IMR-90 (cell line): ENCODE measurements at regions not wholly inside any gene's neighbourhood (a gene's known extent, or its start where the extent isn't known, plus 50 kb on each side); places are given as distances from the start of the nearest gene placed in this dataset.

Experiments used
- ATAC-seq: fragments of 200-7000 bp; cut with Tn5 transposase; 2 replicates; pipeline ENCODE4 v1.9.1; 2020; ENCODE audit warnings: low read depth, mild to moderate bottlenecking, moderate library complexity
- BruUV-seq: library from RNA; stranded (reverse); fragments of 400-500 nt; replicated peaks from 2 replicates; lab custom pipeline; 2021; lab: Mats Ljungman, UMichigan
- CTCF ChIA-PET: fragments of 300-600 bp; formaldehyde crosslinking; extraction: SDS; loops from one replicate; lab custom pipeline; 2021; ENCODE audit warnings: antibody characterized with exemption; lab: Yijun Ruan, JAX
- POLR2A ChIA-PET: fragments of 300-600 bp; sonication (Branson Sonifier 250); formaldehyde crosslinking; loops from one replicate; lab custom pipeline; 2022; ENCODE audit warnings: antibody characterized with exemption; ENCODE audit not compliant: unreplicated experiment; lab: Charles Lee
- DNase-seq: peaks from one replicate; pipeline ENCODE4 v3.0.0; 2013
- H2AFZ ChIP-seq: replicated peaks from 2 replicates; pipeline ENCODE3; 2013; ENCODE audit warnings: low read length, mild to moderate bottlenecking; ENCODE audit not compliant: poor library complexity
- H2AK5ac ChIP-seq: 2 replicates; pipeline ENCODE4 v1.6.1; 2013; ENCODE audit warnings: low read depth, low read length, inconsistent platforms
- H2AK9ac ChIP-seq: replicated peaks from 2 replicates; pipeline ENCODE3; 2013; ENCODE audit warnings: mild to moderate bottlenecking, low read depth, low read length, moderate library complexity; ENCODE audit not compliant: poor library complexity
- H2BK120ac ChIP-seq: 2 replicates; pipeline ENCODE4 v1.6.1; 2013; ENCODE audit warnings: low read depth, low read length, inconsistent platforms
- H2BK15ac ChIP-seq: 3 replicates; pipeline ENCODE4 v1.6.1; 2013; ENCODE audit warnings: low read depth, low read length, inconsistent platforms
- H2BK20ac ChIP-seq: 2 replicates; pipeline ENCODE4 v1.6.1; 2013; ENCODE audit warnings: low read depth, mild to moderate bottlenecking, inconsistent platforms, low read length, moderate library complexity
- H2BK5ac ChIP-seq: 2 replicates; pipeline ENCODE4 v1.6.1; 2013; ENCODE audit warnings: mild to moderate bottlenecking, low read depth, low read length, inconsistent platforms; ENCODE audit not compliant: poor library complexity, severe bottlenecking
- H3K14ac ChIP-seq: replicated peaks from 2 replicates; pipeline ENCODE4 v1.6.1; 2013; ENCODE audit warnings: low read depth, low read length, inconsistent platforms
- H3K18ac ChIP-seq: 2 replicates; pipeline ENCODE4 v1.6.1; 2013; ENCODE audit warnings: low read depth, low read length, control low read depth
- H3K23ac ChIP-seq: 2 replicates; pipeline ENCODE4 v1.6.1; 2013; ENCODE audit warnings: low read depth, low read length, inconsistent platforms
- H3K27ac ChIP-seq: 2 replicates; pipeline ENCODE4 v1.5.1; 2013; ENCODE audit warnings: mild to moderate bottlenecking, control low read depth, low read length; ENCODE audit not compliant: insufficient read depth
- H3K27me3 ChIP-seq: 2 replicates; pipeline ENCODE4 v1.6.1; 2013; ENCODE audit warnings: low read length; ENCODE audit not compliant: control insufficient read depth, insufficient read depth
- H3K36me3 ChIP-seq: 2 replicates; pipeline ENCODE4 v1.6.1; 2013; ENCODE audit warnings: low read length, mixed read lengths; ENCODE audit not compliant: control insufficient read depth, insufficient read depth
- H3K4ac ChIP-seq: 2 replicates; pipeline ENCODE4 v1.6.1; 2013; ENCODE audit warnings: low read depth, low read length, inconsistent platforms
- H3K4me1 ChIP-seq: 2 replicates; pipeline ENCODE4 v1.6.1; 2013; ENCODE audit warnings: low read length, mixed read lengths; ENCODE audit not compliant: control insufficient read depth, insufficient read depth
- H3K4me2 ChIP-seq: 2 replicates; pipeline ENCODE4 v1.6.1; 2013; ENCODE audit warnings: low read depth, mild to moderate bottlenecking, control low read depth, low read length, moderate library complexity
- H3K4me3 ChIP-seq: 2 replicates; pipeline ENCODE4 v1.5.1; 2013; ENCODE audit warnings: low read depth, mild to moderate bottlenecking, control low read depth, low read length, moderate library complexity; ENCODE audit not compliant: insufficient read depth
- H3K56ac ChIP-seq: 2 replicates; pipeline ENCODE4 v1.6.1; 2013; ENCODE audit warnings: low read length, inconsistent platforms; ENCODE audit not compliant: insufficient read depth; ENCODE audit errors: extremely low read depth
- H3K79me1 ChIP-seq, 2 experiments: 2 replicates each; pipeline ENCODE4 v1.6.1; 2013; ENCODE audit warnings: low read length in 2 of 2, inconsistent platforms in 1 of 2, low read depth in 1 of 2
- H3K9ac ChIP-seq: 2 replicates; pipeline ENCODE4 v1.6.1; 2013; ENCODE audit warnings: low read depth, low read length, control low read depth
- H3K9me1 ChIP-seq: 2 replicates; pipeline ENCODE4 v1.6.1; 2013; ENCODE audit warnings: low read length, inconsistent platforms; ENCODE audit not compliant: insufficient read depth
- H3K9me3 ChIP-seq: 2 replicates; pipeline ENCODE4 v1.6.1; 2013; ENCODE audit warnings: low read length; ENCODE audit not compliant: control insufficient read depth, insufficient read depth
- H4K20me1 ChIP-seq: 2 replicates; pipeline ENCODE4 v1.6.1; 2013; ENCODE audit warnings: low read length, inconsistent platforms; ENCODE audit not compliant: insufficient read depth
- H4K5ac ChIP-seq: 2 replicates; pipeline ENCODE4 v1.6.1; 2013; ENCODE audit warnings: mild to moderate bottlenecking, low read depth, low read length, control low read depth
- H4K8ac ChIP-seq, 2 experiments: 2 replicates each; pipeline ENCODE4 v1.6.1; 2013; ENCODE audit warnings: low read depth in 2 of 2, low read length in 2 of 2, control low read depth in 1 of 2, inconsistent platforms in 1 of 2
- H4K91ac ChIP-seq: 2 replicates; pipeline ENCODE4 v1.6.1; 2013; ENCODE audit warnings: low read depth, low read length, inconsistent platforms; ENCODE audit not compliant: insufficient read depth
- BHLHE40 ChIP-seq: fragments of 150-350 bp; IDR thresholded peaks from 2 replicates; pipeline ENCODE4 v1.6.1; 2016; ENCODE audit warnings: mild to moderate bottlenecking, low read depth, low read length
- CEBPB ChIP-seq: IDR thresholded peaks from 2 replicates; pipeline ENCODE4 v1.6.1; 2012; ENCODE audit warnings: low read depth, low read length, improper control_type of control experiment
- CHD1 ChIP-seq: IDR thresholded peaks from 2 replicates; pipeline ENCODE4 v1.6.1; 2012; ENCODE audit warnings: low read depth, low read length, improper control_type of control experiment
- MAFK ChIP-seq: IDR thresholded peaks from 2 replicates; pipeline ENCODE4 v1.6.1; 2012; ENCODE audit warnings: low read depth, low read length, improper control_type of control experiment
- MAZ ChIP-seq: IDR thresholded peaks from 2 replicates; pipeline ENCODE4 v1.6.1; 2012; ENCODE audit warnings: low read depth, mild to moderate bottlenecking, low read length, improper control_type of control experiment, moderate library complexity, borderline replicate concordance
- NFE2L2 ChIP-seq: fragments of 150-350 bp; IDR thresholded peaks from 2 replicates; pipeline ENCODE4 v1.6.1; 2016; ENCODE audit warnings: low read depth, mild to moderate bottlenecking, low read length
- RCOR1 ChIP-seq: IDR thresholded peaks from 2 replicates; pipeline ENCODE4 v1.6.1; 2012; ENCODE audit warnings: mild to moderate bottlenecking, low read length, improper control_type of control experiment; ENCODE audit not compliant: insufficient replicate concordance
- RFX5 ChIP-seq: IDR thresholded peaks from 2 replicates; pipeline ENCODE4 v1.8.0; 2012; ENCODE audit warnings: low read depth, mild to moderate bottlenecking, low read length, moderate library complexity
- SMC3 ChIP-seq: fragments of 150-350 bp; IDR thresholded peaks from 2 replicates; pipeline ENCODE4 v1.6.1; 2016; ENCODE audit warnings: low read depth, mild to moderate bottlenecking, antibody characterized with exemption, low read length, moderate library complexity
- WGBS, 2 experiments: methylation state at CpG; one replicate each; pipeline versions ENCODE4 v1.1.5 to v1.1.7; 2013; ENCODE audit warnings: missing lambda C conversion rate in 2 of 2; ENCODE audit not compliant: insufficient read length in 1 of 2; ENCODE audit errors: extremely low coverage in 2 of 2; 5-methylcytosine and 5-hydroxymethylcytosine counted together
- dilution Hi-C: fragments of 300-500 bp; cut with HindIII; formaldehyde crosslinking; loops from one replicate; pipeline ENCODE4 v1.14.3; 2018; ENCODE audit warnings: low sequenced_read_pairs; ENCODE audit not compliant: unreplicated experiment
- in situ Hi-C: fragments of 300-500 bp; cut with MboI; formaldehyde crosslinking; loops from 3 replicates; pipeline ENCODE4 v1.14.3; 2019; ENCODE audit warnings: low sequenced_read_pairs, inconsistent platforms, mixed read lengths
- intact Hi-C: fragments of 100-400 bp; cut with micrococcal nuclease; formaldehyde crosslinking; loops from 2 replicates; pipeline ENCODE4 v1.10.0; 2022
- TF ChIP-seq, protein P1 (sequence below): conservative IDR thresholded peaks from 2 replicates; pipeline ENCODE4 v1.5.1; 2012; ENCODE audit warnings: mild to moderate bottlenecking, low read depth, low read length, improper control_type of control experiment
- TF ChIP-seq, protein P2 (sequence below): fragments of 150-350 bp; IDR thresholded peaks from 2 replicates; pipeline ENCODE4 v1.6.1; 2017; ENCODE audit warnings: mild to moderate bottlenecking, antibody characterized with exemption, low read length, low read depth

- no peak overlapping the region for H4K91ac ChIP-seq
- H2BK15ac ChIP-seq, result no peak overlapping the region
- H4K20me1 ChIP-seq, result no peaks in the 10 kb centered on the region
- H2BK120ac ChIP-seq, result no peak overlapping the region
- no peaks in the 10 kb centered on the region for H3K27me3 ChIP-seq
- no peak overlapping the region for H2AK5ac ChIP-seq
- H3K4ac ChIP-seq, result no peak overlapping the region
- dilution Hi-C loops (no loop called here), in situ Hi-C loops (no loop called here), intact Hi-C loops (no loop called here)
- ChIA-PET CTCF (no interaction called here), POLR2A (interaction anchor here (0.7 kb wide), 1 partner anchor 155 kb away, joined by 3 read pairs; no protein-coding TSS in a partner anchor)
- no peak overlapping the region for H3K4me3 ChIP-seq
- no peak overlapping the region for H3K18ac ChIP-seq
- H2AK9ac ChIP-seq, result no peak overlapping the region
- no TSS peak for BruUV-seq
- H3K23ac ChIP-seq, result no peak overlapping the region
- no peaks in the 10 kb centered on the region for H3K9me1 ChIP-seq
- TF ChIP-seq MAFK (no peak), CHD1 (no peak), MAZ (no peak), SMC3 (no peak), BHLHE40 (no peak), CEBPB (no peak), RFX5 (no peak), RCOR1 (no peak), NFE2L2 (no peak)
- TF ChIP-seq, protein P1, sequence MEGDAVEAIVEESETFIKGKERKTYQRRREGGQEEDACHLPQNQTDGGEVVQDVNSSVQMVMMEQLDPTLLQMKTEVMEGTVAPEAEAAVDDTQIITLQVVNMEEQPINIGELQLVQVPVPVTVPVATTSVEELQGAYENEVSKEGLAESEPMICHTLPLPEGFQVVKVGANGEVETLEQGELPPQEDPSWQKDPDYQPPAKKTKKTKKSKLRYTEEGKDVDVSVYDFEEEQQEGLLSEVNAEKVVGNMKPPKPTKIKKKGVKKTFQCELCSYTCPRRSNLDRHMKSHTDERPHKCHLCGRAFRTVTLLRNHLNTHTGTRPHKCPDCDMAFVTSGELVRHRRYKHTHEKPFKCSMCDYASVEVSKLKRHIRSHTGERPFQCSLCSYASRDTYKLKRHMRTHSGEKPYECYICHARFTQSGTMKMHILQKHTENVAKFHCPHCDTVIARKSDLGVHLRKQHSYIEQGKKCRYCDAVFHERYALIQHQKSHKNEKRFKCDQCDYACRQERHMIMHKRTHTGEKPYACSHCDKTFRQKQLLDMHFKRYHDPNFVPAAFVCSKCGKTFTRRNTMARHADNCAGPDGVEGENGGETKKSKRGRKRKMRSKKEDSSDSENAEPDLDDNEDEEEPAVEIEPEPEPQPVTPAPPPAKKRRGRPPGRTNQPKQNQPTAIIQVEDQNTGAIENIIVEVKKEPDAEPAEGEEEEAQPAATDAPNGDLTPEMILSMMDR, result no peak
- TF ChIP-seq, protein P2, sequence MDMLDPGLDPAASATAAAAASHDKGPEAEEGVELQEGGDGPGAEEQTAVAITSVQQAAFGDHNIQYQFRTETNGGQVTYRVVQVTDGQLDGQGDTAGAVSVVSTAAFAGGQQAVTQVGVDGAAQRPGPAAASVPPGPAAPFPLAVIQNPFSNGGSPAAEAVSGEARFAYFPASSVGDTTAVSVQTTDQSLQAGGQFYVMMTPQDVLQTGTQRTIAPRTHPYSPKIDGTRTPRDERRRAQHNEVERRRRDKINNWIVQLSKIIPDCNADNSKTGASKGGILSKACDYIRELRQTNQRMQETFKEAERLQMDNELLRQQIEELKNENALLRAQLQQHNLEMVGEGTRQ, result no peak
- DNase-seq (no peak), ATAC-seq (no peak)
- no peak overlapping the region for H3K9ac ChIP-seq
- H3K36me3 ChIP-seq, result no peaks in the 10 kb centered on the region
- WGBS, 2 experiments, result 60% methylated on average over 4 of the region's 11 CpGs; no CpG with 5 or more reads in 1 of the 2 experiments
- H3K4me1 ChIP-seq, result no peaks in the 10 kb centered on the region
- no peak overlapping the region for H2BK20ac ChIP-seq
- peak overlapping the region; percentile 53 for H2BK5ac ChIP-seq
- no peaks in the 10 kb centered on the region for H3K79me1 ChIP-seq
- no peak overlapping the region for H3K27ac ChIP-seq
- H4K8ac ChIP-seq, result no peak overlapping the region
- H3K4me2 ChIP-seq, result no peak overlapping the region
- H3K56ac ChIP-seq, result no peak overlapping the region
- no peaks in the 10 kb centered on the region for H3K9me3 ChIP-seq
- no peak overlapping the region for H2AFZ ChIP-seq
- H4K5ac ChIP-seq, result no peak overlapping the region
- H3K14ac ChIP-seq, result no peak overlapping the region
These were observed 96.0 kb downstream of the HTR5A start for GRCh38 chr7:155166108-155166507.
